ENCODE measurements at regions not wholly inside any gene's neighbourhood (a gene's known extent, or its start where the extent isn't known, plus 50 kb on each side); places are given as distances from the start of the nearest gene placed in this dataset.
A peak's percentile ranks its signal among the peaks of the same experiment; 100 is the strongest.

DNA sequence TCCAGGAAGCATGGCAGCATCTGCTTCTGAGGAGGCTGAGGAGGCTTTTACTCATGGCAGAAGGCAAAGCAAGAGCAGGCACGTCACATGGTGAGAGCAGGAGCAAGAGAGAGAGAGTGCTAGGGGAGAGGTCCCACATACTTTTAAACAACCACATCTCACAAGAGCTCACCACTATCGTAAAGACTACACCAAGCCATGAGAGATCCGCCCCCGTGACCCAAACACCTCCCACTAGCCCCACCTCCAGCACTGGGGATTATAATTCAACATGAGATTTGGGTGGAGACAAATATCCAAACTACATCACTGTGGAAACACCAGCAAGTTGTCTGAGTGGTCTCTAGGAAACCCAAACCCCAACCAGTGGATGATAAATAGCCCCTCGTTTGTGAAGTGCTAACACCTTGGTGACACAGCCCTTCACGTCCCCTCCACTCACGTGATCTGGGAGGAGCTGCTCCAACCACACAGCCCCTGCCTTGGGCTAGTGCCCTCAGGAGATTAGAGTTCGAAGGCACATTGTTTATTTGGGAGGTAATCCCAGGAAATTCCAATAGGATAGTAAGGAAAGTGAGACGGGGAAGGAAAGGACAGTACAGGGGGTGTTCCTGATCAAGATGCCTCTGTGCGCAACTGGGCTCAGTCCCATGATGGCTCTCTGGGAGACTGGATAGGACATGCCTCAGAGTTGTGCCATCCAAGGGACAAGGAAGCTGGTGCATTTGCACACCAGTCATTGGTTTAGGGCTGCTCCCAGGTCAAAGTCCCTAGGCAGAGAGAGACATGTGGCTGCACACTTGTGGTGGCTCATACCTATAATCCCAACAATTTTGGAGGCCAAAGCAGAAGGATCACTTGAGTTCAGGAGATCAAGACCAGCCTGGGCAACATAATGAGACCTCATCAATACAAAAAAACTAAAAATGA, 80.6 kb upstream of the CTNNB1 start:
- Histone ChIP-seq H3K4me3 (no peak overlapping the region), H3K27ac (no peak overlapping the region), H3K36me3 (no peaks in the 10 kb centered on the region), H3K4me1 (peaks cover 0 to 29% of the 10 kb centered on the region in 2 donors), H3K9me3 (no peaks in the 10 kb centered on the region), H3K27me3 (no peaks in the 10 kb centered on the region)
- no peak for DNase-seq (ENCODE audit: low spot score)
- TF ChIP-seq, protein P1, sequence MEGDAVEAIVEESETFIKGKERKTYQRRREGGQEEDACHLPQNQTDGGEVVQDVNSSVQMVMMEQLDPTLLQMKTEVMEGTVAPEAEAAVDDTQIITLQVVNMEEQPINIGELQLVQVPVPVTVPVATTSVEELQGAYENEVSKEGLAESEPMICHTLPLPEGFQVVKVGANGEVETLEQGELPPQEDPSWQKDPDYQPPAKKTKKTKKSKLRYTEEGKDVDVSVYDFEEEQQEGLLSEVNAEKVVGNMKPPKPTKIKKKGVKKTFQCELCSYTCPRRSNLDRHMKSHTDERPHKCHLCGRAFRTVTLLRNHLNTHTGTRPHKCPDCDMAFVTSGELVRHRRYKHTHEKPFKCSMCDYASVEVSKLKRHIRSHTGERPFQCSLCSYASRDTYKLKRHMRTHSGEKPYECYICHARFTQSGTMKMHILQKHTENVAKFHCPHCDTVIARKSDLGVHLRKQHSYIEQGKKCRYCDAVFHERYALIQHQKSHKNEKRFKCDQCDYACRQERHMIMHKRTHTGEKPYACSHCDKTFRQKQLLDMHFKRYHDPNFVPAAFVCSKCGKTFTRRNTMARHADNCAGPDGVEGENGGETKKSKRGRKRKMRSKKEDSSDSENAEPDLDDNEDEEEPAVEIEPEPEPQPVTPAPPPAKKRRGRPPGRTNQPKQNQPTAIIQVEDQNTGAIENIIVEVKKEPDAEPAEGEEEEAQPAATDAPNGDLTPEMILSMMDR (IDR thresholded peaks at IDR 0.05): no peak

DNA sequence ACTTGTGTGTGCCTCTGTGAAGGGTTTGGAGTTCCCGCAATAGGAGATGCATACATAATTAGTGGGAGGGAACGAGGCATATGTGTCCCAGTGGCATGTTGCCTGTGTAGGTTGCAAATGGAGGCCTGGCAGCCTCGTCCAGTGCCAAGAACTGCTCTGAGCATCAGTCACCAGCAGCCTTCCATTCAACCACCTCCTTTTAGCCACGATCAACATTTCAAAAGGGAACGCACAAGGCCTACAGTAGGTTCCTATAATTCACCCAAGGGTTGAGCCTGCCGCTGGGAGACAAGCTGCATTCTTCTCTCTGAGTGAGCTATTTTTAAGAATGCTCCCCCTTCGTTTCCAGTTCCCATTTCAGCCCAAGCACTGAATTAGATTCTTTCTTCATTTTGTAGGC, 78.8 kb upstream of the CTNNB1 start:
- Histone ChIP-seq H3K27ac (peak overlapping the region; percentile 31 to 55), H3K27me3 (no peaks in the 10 kb centered on the region), H3K4me3 (no peak overlapping the region), H3K9me3 (peaks cover 0 to 6% of the 10 kb centered on the region in 2 donors), H3K4me1 (peaks cover 0 to 29% of the 10 kb centered on the region in 2 donors), H3K36me3 (no peaks in the 10 kb centered on the region)
- no peak for DNase-seq (ENCODE audit: low spot score)
- TF ChIP-seq, protein P1 (IDR thresholded peaks at IDR 0.05): no peak

- Histone ChIP-seq H3K4me3 (no peak overlapping the region), H3K36me3 (no peaks in the 10 kb centered on the region), H3K27ac (no peak overlapping the region), H3K4me1 (peaks cover 0 to 6% of the 10 kb centered on the region in 2 donors), H3K27me3 (no peaks in the 10 kb centered on the region), H3K9me3 (peaks cover 0 to 29% of the 10 kb centered on the region in 2 donors)
- no peak for DNase-seq (ENCODE audit: low spot score)
- TF ChIP-seq, protein P1 (IDR thresholded peaks at IDR 0.05): no peak
Observed at GRCh38 chr3:41125258-41125657, 74.0 kb upstream of the CTNNB1 start.

- TF ChIP-seq, protein P1 (IDR thresholded peaks at IDR 0.05): no peak
- DNase-seq (ENCODE audit: low spot score): no peak
- Histone ChIP-seq H3K36me3 (no peaks in the 10 kb centered on the region), H3K9me3 (peaks cover 0 to 32% of the 10 kb centered on the region in 2 donors), H3K4me1 (no peaks in the 10 kb centered on the region), H3K27me3 (no peaks in the 10 kb centered on the region), H3K27ac (no peak overlapping the region), H3K4me3 (no peak overlapping the region)
Observed at GRCh38 chr3:41126472-41126871, 72.8 kb upstream of the CTNNB1 start.

GRCh38 chr3:41126961-41127360, 72.3 kb upstream of the CTNNB1 start:
- Histone ChIP-seq H3K27ac (no peak overlapping the region), H3K27me3 (no peaks in the 10 kb centered on the region), H3K4me3 (no peak overlapping the region), H3K4me1 (no peaks in the 10 kb centered on the region), H3K36me3 (no peaks in the 10 kb centered on the region), H3K9me3 (peaks cover 0 to 32% of the 10 kb centered on the region in 2 donors)
- TF ChIP-seq, protein P1 (IDR thresholded peaks at IDR 0.05): no peak
- DNase-seq (ENCODE audit: low spot score): no peak

All from right atrium auricular region (tissue), 2 donors.